ENCODE measurements at regions not wholly inside any gene's neighbourhood (a gene's known extent, or its start where the extent isn't known, plus 50 kb on each side); places are given as distances from the start of the nearest gene placed in this dataset.
"Not testable (repeated sequence)": the region's sequence is repeated elsewhere in the genome, so short reads cannot be mapped to it uniquely, and the experiment has no call there.

DNA sequence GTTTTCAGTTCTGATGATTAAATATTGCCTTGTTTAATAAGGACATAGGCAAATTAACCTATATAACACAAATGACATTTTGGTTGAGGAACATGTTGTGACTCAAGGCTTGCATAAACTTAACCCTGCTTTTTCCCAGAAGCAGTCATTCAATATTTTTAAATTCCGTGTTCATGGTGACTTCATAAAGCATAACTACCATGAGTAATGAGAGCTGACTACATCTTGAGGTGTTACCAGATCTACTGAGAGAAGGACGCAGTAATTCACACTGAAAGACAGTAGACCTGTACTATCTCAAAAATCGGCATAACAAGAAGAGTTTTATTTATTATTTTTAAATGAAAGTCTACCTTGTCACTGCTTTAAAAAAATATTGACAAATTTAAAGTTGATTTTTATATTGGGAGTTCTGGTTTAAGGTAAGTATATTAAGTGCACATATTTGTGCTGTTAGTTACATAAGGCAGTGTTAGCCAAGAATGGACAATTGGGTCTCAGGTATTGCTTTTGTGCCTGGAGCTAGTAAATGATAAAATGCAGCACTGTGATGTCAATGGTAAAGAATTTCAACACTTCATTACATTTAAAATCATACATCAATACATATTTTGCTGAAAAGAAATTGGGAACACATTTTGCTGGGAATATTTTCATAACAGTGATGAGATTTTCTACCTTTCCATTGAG, 1198.5 kb downstream of the FSCB start:
- no peaks in the 10 kb centered on the region for H3K27me3 ChIP-seq (ENCODE audit: insufficient read depth, low read length, poor library complexity)
- WGBS (ENCODE audit: extremely low coverage, insufficient coverage, low lambda C conversion rate) = no CpG with 5 or more reads among the region's 3 CpGs
- no peaks in the 10 kb centered on the region for H3K79me2 ChIP-seq (ENCODE audit: control insufficient read depth, insufficient read depth, low read length)
- no peak overlapping the region for H3K4me2 ChIP-seq (ENCODE audit: low read length)
- H3K9ac ChIP-seq (ENCODE audit: low read length) = no peak overlapping the region
- no peak overlapping the region for H3K56ac ChIP-seq (ENCODE audit: low read length)
- H2BK120ac ChIP-seq (ENCODE audit: low read depth, low read length) = no peak overlapping the region
- H4K5ac ChIP-seq (ENCODE audit: low read length) = no peak overlapping the region
- H3K23ac ChIP-seq (ENCODE audit: low read length) = no peak overlapping the region
- no peak overlapping the region for H2BK15ac ChIP-seq (replicated peaks; ENCODE audit: low read depth)
- H3K79me1 ChIP-seq (ENCODE audit: low read length) = no peaks in the 10 kb centered on the region
- H3K4ac ChIP-seq (ENCODE audit: low read depth, low read length) = no peak overlapping the region
- no peak overlapping the region for H3K27ac ChIP-seq (ENCODE audit: low read depth, low read length)
- no peak overlapping the region for H4K8ac ChIP-seq (ENCODE audit: low read depth, low read length)
- H2BK5ac ChIP-seq (ENCODE audit: low read length) = no peak overlapping the region
- no peak overlapping the region for H3K18ac ChIP-seq (ENCODE audit: low read length)
- H2AK5ac ChIP-seq (ENCODE audit: low read length) = no peak overlapping the region
- H3K36me3 ChIP-seq (ENCODE audit: control insufficient read depth, insufficient read depth, low read length) = no peaks in the 10 kb centered on the region
- H3K4me1 ChIP-seq (ENCODE audit: control insufficient read depth, low read depth, low read length) = no peaks in the 10 kb centered on the region
- no peak overlapping the region for H3K4me3 ChIP-seq (ENCODE audit: low read length)
- no peak for DNase-seq

DNA sequence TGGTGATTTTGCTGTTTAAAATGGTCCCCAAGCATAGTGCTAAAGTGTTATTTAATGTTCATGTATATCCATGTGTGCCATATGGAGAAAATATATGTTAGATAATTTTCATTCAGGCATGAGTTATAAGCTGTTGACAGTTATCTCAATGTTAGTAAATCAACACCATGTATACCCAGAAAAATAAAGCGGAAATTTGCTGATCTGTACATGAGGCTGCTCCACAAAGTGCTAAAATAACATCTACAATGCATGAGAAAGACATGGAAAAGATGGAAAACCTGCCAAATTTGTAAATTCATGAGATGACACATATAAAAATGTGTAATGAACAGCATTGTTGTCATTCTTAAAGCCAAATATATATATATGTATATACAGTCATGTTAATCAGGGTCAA, 1199.2 kb downstream of the FSCB start:
- no peak overlapping the region for H3K56ac ChIP-seq (ENCODE audit: low read length)
- whole genome bisulfite sequencing (ENCODE audit: extremely low coverage, insufficient coverage, low lambda C conversion rate) = no CpG with 5 or more reads among the region's 1 CpG
- H3K23ac ChIP-seq (ENCODE audit: low read length) = no peak overlapping the region
- no peaks in the 10 kb centered on the region for H3K4me1 ChIP-seq (ENCODE audit: control insufficient read depth, low read depth, low read length)
- H3K18ac ChIP-seq (ENCODE audit: low read length) = no peak overlapping the region
- H2AK5ac ChIP-seq (ENCODE audit: low read length) = no peak overlapping the region
- no peaks in the 10 kb centered on the region for H3K79me1 ChIP-seq (ENCODE audit: low read length)
- H2BK120ac ChIP-seq (ENCODE audit: low read depth, low read length) = no peak overlapping the region
- H3K27me3 ChIP-seq (ENCODE audit: insufficient read depth, low read length, poor library complexity) = no peaks in the 10 kb centered on the region
- H3K27ac ChIP-seq (ENCODE audit: low read depth, low read length) = no peak overlapping the region
- no peak overlapping the region for H2BK15ac ChIP-seq (replicated peaks; ENCODE audit: low read depth)
- no peak overlapping the region for H4K5ac ChIP-seq (ENCODE audit: low read length)
- no peak for DNase-seq
- H3K4me3 ChIP-seq (ENCODE audit: low read length) = no peak overlapping the region
- H2BK5ac ChIP-seq (ENCODE audit: low read length) = no peak overlapping the region
- no peak overlapping the region for H3K4ac ChIP-seq (ENCODE audit: low read depth, low read length)
- no peak overlapping the region for H3K4me2 ChIP-seq (ENCODE audit: low read length)
- no peak overlapping the region for H3K9ac ChIP-seq (ENCODE audit: low read length)
- no peaks in the 10 kb centered on the region for H3K36me3 ChIP-seq (ENCODE audit: control insufficient read depth, insufficient read depth, low read length)
- H4K8ac ChIP-seq (ENCODE audit: low read depth, low read length) = no peak overlapping the region
- no peaks in the 10 kb centered on the region for H3K79me2 ChIP-seq (ENCODE audit: control insufficient read depth, insufficient read depth, low read length)

DNA sequence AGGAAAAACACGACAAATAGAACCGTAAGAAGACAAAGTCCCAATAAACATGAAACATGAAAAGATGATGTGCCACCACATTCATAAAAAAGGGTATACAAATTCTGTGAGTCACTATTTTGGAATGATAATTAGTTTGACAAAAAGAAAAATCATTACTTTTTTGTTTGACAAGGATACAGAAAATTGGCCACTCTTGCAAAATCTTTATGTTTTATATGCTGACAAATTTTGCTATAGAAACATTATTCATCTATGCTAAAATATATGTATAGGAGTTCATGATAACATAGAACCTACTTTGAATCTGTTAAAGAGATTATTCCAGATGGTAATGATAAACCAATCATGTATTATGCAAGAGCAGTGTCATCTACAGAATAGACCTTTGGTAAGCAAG, 1201.0 kb downstream of the FSCB start:
- no peaks in the 10 kb centered on the region for H3K79me2 ChIP-seq (ENCODE audit: control insufficient read depth, insufficient read depth, low read length)

DNA sequence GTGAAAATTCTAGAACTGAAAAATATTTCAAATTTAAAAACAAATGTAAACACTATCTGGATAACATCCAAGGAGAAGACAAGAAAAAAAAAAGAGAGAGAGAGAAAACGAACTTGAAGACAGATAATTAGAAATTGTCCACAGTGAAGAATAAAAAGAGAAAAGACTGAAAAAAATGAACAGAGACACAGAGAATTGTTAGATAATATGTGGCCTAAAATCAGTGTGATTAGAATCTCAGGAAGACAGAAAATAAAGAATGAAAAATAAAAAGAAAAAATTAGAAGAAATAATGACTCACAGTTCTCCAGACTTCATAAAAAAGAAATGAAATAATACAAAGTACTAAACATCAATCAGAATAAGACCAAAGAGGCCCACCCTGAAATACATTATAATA, 1209.3 kb downstream of the FSCB start:
- Histone ChIP-seq H3K4me1 (ENCODE audit: control insufficient read depth, low read depth, low read length) (no peaks in the 10 kb centered on the region), H2AK5ac (ENCODE audit: low read length) (no peak overlapping the region), H3K79me1 (ENCODE audit: low read length) (no peaks in the 10 kb centered on the region), H3K27ac (ENCODE audit: low read depth, low read length) (no peak overlapping the region), H3K56ac (ENCODE audit: low read length) (no peak overlapping the region), H3K4me3 (ENCODE audit: low read length) (no peak overlapping the region), H2BK5ac (ENCODE audit: low read length) (no peak overlapping the region), H3K79me2 (ENCODE audit: control insufficient read depth, insufficient read depth, low read length) (no peaks in the 10 kb centered on the region), H3K23ac (ENCODE audit: low read length) (no peak overlapping the region), H4K8ac (ENCODE audit: low read depth, low read length) (no peak overlapping the region), H2BK15ac (replicated peaks; ENCODE audit: low read depth) (no peak overlapping the region), H3K36me3 (ENCODE audit: control insufficient read depth, insufficient read depth, low read length) (no peaks in the 10 kb centered on the region), H4K5ac (ENCODE audit: low read length) (no peak overlapping the region), H3K18ac (ENCODE audit: low read length) (no peak overlapping the region), H3K4ac (ENCODE audit: low read depth, low read length) (no peak overlapping the region), H3K27me3 (ENCODE audit: insufficient read depth, low read length, poor library complexity) (no peaks in the 10 kb centered on the region), H2BK120ac (ENCODE audit: low read depth, low read length) (no peak overlapping the region), H3K4me2 (ENCODE audit: low read length) (no peak overlapping the region), H3K9ac (ENCODE audit: low read length) (no peak overlapping the region)
- no CpG with 5 or more reads among the region's 1 CpG for WGBS (ENCODE audit: extremely low coverage, insufficient coverage, low lambda C conversion rate)
- no peak for DNase-seq

More for the DNA sequence above, 1201.0 kb downstream of the FSCB start:
- no peak for DNase-seq
- H4K5ac ChIP-seq (ENCODE audit: low read length) = no peak overlapping the region
- H2AK5ac ChIP-seq (ENCODE audit: low read length) = no peak overlapping the region
- H3K79me1 ChIP-seq (ENCODE audit: low read length) = no peaks in the 10 kb centered on the region
- no peak overlapping the region for H3K9ac ChIP-seq (ENCODE audit: low read length)
- H4K8ac ChIP-seq (ENCODE audit: low read depth, low read length) = no peak overlapping the region
- no peaks in the 10 kb centered on the region for H3K36me3 ChIP-seq (ENCODE audit: control insufficient read depth, insufficient read depth, low read length)
- no CpG with 5 or more reads among the region's 2 CpGs for WGBS (ENCODE audit: extremely low coverage, insufficient coverage, low lambda C conversion rate)
- no peak overlapping the region for H3K27ac ChIP-seq (ENCODE audit: low read depth, low read length)
- no peaks in the 10 kb centered on the region for H3K27me3 ChIP-seq (ENCODE audit: insufficient read depth, low read length, poor library complexity)
- no peak overlapping the region for H3K56ac ChIP-seq (ENCODE audit: low read length)
- no peak overlapping the region for H3K4me3 ChIP-seq (ENCODE audit: low read length)
- no peak overlapping the region for H2BK15ac ChIP-seq (replicated peaks; ENCODE audit: low read depth)
- no peak overlapping the region for H2BK5ac ChIP-seq (ENCODE audit: low read length)
- no peak overlapping the region for H3K4me2 ChIP-seq (ENCODE audit: low read length)
- H3K18ac ChIP-seq (ENCODE audit: low read length) = no peak overlapping the region
- H3K4ac ChIP-seq (ENCODE audit: low read depth, low read length) = no peak overlapping the region
- no peak overlapping the region for H2BK120ac ChIP-seq (ENCODE audit: low read depth, low read length)
- no peak overlapping the region for H3K23ac ChIP-seq (ENCODE audit: low read length)
- H3K4me1 ChIP-seq (ENCODE audit: control insufficient read depth, low read depth, low read length) = no peaks in the 10 kb centered on the region

DNA sequence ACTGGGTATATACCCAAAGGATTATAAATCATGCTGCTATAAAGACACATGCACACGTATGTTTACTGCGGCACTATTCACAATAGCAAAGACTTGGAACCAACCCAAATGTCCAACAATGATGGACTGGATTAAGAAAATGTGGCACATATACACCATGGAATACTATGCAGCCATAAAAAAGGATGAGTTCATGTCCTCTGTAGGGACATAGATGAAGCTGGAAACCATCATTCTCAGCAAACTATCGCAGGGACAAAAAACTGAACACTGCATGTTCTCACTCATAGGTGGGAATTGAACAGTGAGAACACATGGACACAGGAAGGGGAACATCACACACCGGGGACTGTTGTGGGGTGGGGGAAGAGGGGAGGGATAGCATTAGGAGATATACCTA, 1211.0 kb downstream of the FSCB start:
- H2BK15ac ChIP-seq (replicated peaks; ENCODE audit: low read depth); H3K36me3 ChIP-seq (ENCODE audit: control insufficient read depth, insufficient read depth, low read length); H2BK5ac ChIP-seq (ENCODE audit: low read length); H3K4me1 ChIP-seq (ENCODE audit: control insufficient read depth, low read depth, low read length); H2AK5ac ChIP-seq (ENCODE audit: low read length); H3K9ac ChIP-seq (ENCODE audit: low read length); H4K5ac ChIP-seq (ENCODE audit: low read length); H3K79me2 ChIP-seq (ENCODE audit: control insufficient read depth, insufficient read depth, low read length); H3K27ac ChIP-seq (ENCODE audit: low read depth, low read length); H3K4ac ChIP-seq (ENCODE audit: low read depth, low read length); H3K18ac ChIP-seq (ENCODE audit: low read length); H3K27me3 ChIP-seq (ENCODE audit: insufficient read depth, low read length, poor library complexity); H3K4me3 ChIP-seq (ENCODE audit: low read length); H3K4me2 ChIP-seq (ENCODE audit: low read length); DNase-seq; H3K23ac ChIP-seq (ENCODE audit: low read length); H3K79me1 ChIP-seq (ENCODE audit: low read length); H3K56ac ChIP-seq (ENCODE audit: low read length); H4K8ac ChIP-seq (ENCODE audit: low read depth, low read length); H2BK120ac ChIP-seq (ENCODE audit: low read depth, low read length): not testable (repeated sequence)
- WGBS (ENCODE audit: extremely low coverage, insufficient coverage, low lambda C conversion rate) = no CpG with 5 or more reads among the region's 4 CpGs

DNA sequence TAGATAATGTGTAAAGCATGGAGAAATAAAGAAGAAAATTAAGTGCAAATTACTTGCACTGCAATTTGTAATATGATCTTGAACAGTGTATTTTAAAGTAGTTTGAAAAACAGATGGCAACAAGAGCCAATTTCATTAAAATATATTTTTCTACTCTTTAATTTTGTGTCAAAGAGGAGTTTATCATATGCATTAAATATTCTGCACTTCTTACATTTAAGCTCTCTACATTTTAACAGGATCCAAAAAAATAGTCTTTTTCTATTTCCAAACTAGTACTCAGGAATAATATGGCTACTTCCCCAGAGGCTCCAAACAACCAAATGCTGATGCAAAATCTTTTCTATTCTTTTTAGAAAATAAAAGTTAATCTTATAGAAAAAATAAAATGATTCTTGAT, 1221.5 kb downstream of the FSCB start:
- Histone ChIP-seq H4K5ac (ENCODE audit: low read length) (no peak overlapping the region), H3K4ac (ENCODE audit: low read depth, low read length) (no peak overlapping the region), H3K27me3 (ENCODE audit: insufficient read depth, low read length, poor library complexity) (no peaks in the 10 kb centered on the region), H4K8ac (ENCODE audit: low read depth, low read length) (no peak overlapping the region), H3K79me2 (ENCODE audit: control insufficient read depth, insufficient read depth, low read length) (no peaks in the 10 kb centered on the region), H2BK5ac (ENCODE audit: low read length) (no peak overlapping the region), H3K4me2 (ENCODE audit: low read length) (no peak overlapping the region), H3K79me1 (ENCODE audit: low read length) (no peaks in the 10 kb centered on the region), H3K4me1 (ENCODE audit: control insufficient read depth, low read depth, low read length) (no peaks in the 10 kb centered on the region), H2BK15ac (replicated peaks; ENCODE audit: low read depth) (no peak overlapping the region), H3K27ac (ENCODE audit: low read depth, low read length) (no peak overlapping the region), H2AK5ac (ENCODE audit: low read length) (no peak overlapping the region), H3K4me3 (ENCODE audit: low read length) (no peak overlapping the region), H2BK120ac (ENCODE audit: low read depth, low read length) (no peak overlapping the region), H3K23ac (ENCODE audit: low read length) (no peak overlapping the region), H3K9ac (ENCODE audit: low read length) (no peak overlapping the region), H3K36me3 (ENCODE audit: control insufficient read depth, insufficient read depth, low read length) (no peaks in the 10 kb centered on the region), H3K56ac (ENCODE audit: low read length) (no peak overlapping the region), H3K18ac (ENCODE audit: low read length) (no peak overlapping the region)
- DNase-seq = no peak
